SK-N-SH treated with all-trans-retinoic acid at 6 μM for 48 hours (cell line): ENCODE measurements at regions not wholly inside any gene's neighbourhood (a gene's known extent, or its start where the extent isn't known, plus 50 kb on each side); places are given as distances from the start of the nearest gene placed in this dataset.

Experiments used
- ATAC-seq: fragments of 200-7000 bp; cut with Tn5 transposase; 3 replicates; pipeline ENCODE4 v1.9.1; 2020; ENCODE audit warnings: mild to moderate bottlenecking, moderate library complexity
- BACH2 ChIP-seq: fragments of 250-450 bp; sonication (Bioruptor Pico); IDR thresholded peaks from 2 replicates; pipeline ENCODE4 v1.9.0; 2021; ENCODE audit warnings: mild to moderate bottlenecking, borderline replicate concordance
- CSDC2 ChIP-seq: fragments of 250-450 bp; sonication (Bioruptor Pico); IDR thresholded peaks from 2 replicates; pipeline ENCODE4 v1.5.0; 2020; ENCODE audit warnings: mild to moderate bottlenecking, moderate library complexity
- CSRNP3 ChIP-seq: fragments of 250-450 bp; sonication (Bioruptor Pico); IDR thresholded peaks from 2 replicates; pipeline ENCODE4 v1.5.1; 2021; ENCODE audit warnings: mild to moderate bottlenecking, moderate library complexity
- ESRRG ChIP-seq: fragments of 250-450 bp; sonication (Bioruptor Pico); IDR thresholded peaks from 2 replicates; pipeline ENCODE4 v1.6.1; 2021; ENCODE audit warnings: mild to moderate bottlenecking
- GLIS3 ChIP-seq: fragments of 250-450 bp; sonication (Bioruptor Pico); IDR thresholded peaks from 2 replicates; pipeline ENCODE4 v1.5.0; 2020; ENCODE audit warnings: mild to moderate bottlenecking, moderate library complexity
- ISL1 ChIP-seq: fragments of 250-450 bp; sonication (Bioruptor Pico); IDR thresholded peaks from 2 replicates; pipeline ENCODE4 v2.1.2; 2022; ENCODE audit warnings: mild to moderate bottlenecking, moderate library complexity
- OSR1 ChIP-seq: fragments of 250-450 bp; sonication (Bioruptor Pico); IDR thresholded peaks from 2 replicates; pipeline ENCODE4 v1.8.0; 2022; ENCODE audit warnings: moderate library complexity, mild to moderate bottlenecking, inconsistent platforms
- PPARA ChIP-seq: fragments of 250-450 bp; sonication (Bioruptor Pico); IDR thresholded peaks from 2 replicates; pipeline ENCODE4 v1.5.0; 2020; ENCODE audit warnings: mild to moderate bottlenecking, borderline replicate concordance
- RARB ChIP-seq: fragments of 250-450 bp; sonication (Bioruptor Pico); IDR thresholded peaks from 2 replicates; pipeline ENCODE4 v1.8.0; 2021; ENCODE audit warnings: mild to moderate bottlenecking, moderate library complexity
- SNAI2 ChIP-seq: fragments of 250-450 bp; sonication (Bioruptor Pico); IDR thresholded peaks from 2 replicates; pipeline ENCODE4 v1.5.0; 2020; ENCODE audit warnings: mild to moderate bottlenecking, moderate library complexity
- TCF4 ChIP-seq: fragments of 250-450 bp; sonication (Bioruptor Pico); IDR thresholded peaks from 2 replicates; pipeline ENCODE4 v1.8.0; 2021; ENCODE audit warnings: mild to moderate bottlenecking, moderate library complexity, borderline replicate concordance
- TOX ChIP-seq: fragments of 250-450 bp; sonication (Bioruptor Pico); IDR thresholded peaks from 2 replicates; pipeline ENCODE4 v1.8.0; 2021; ENCODE audit warnings: mild to moderate bottlenecking, moderate library complexity, borderline replicate concordance
- ZC3H10 ChIP-seq: fragments of 250-450 bp; sonication (Bioruptor Pico); IDR thresholded peaks from 2 replicates; pipeline ENCODE4 v1.5.1; 2021; ENCODE audit warnings: mild to moderate bottlenecking, moderate library complexity
- ZFP3 ChIP-seq: fragments of 250-450 bp; sonication (Bioruptor Pico); IDR thresholded peaks from 2 replicates; pipeline ENCODE4 v1.5.0; 2020; ENCODE audit warnings: mild to moderate bottlenecking, moderate library complexity
- ZFP30 ChIP-seq: fragments of 450-650 bp; formaldehyde crosslinking; IDR thresholded peaks from 2 replicates; pipeline ENCODE4 v1.5.0; 2022; ENCODE audit warnings: mild to moderate bottlenecking, moderate library complexity
- ZNF565 ChIP-seq: fragments of 450-650 bp; formaldehyde crosslinking; conservative IDR thresholded peaks from 2 replicates; pipeline ENCODE4 v1.5.0; 2020; ENCODE audit warnings: low read depth, mild to moderate bottlenecking, moderate library complexity
- ZNF70 ChIP-seq: fragments of 450-650 bp; formaldehyde crosslinking; IDR thresholded peaks from 2 replicates; pipeline ENCODE4 v1.5.0; 2020; ENCODE audit warnings: mild to moderate bottlenecking, moderate library complexity
- ZNF8 ChIP-seq: fragments of 450-650 bp; formaldehyde crosslinking; IDR thresholded peaks from 2 replicates; pipeline ENCODE4 v1.5.0; 2020; ENCODE audit warnings: mild to moderate bottlenecking, moderate library complexity
- TF ChIP-seq, protein P1 (sequence below): fragments of 250-450 bp; sonication (Bioruptor Pico); IDR thresholded peaks from 2 replicates; pipeline ENCODE4 v1.5.1; 2020; ENCODE audit warnings: low read depth, mild to moderate bottlenecking, moderate library complexity
- TF ChIP-seq, protein P2 (sequence below): fragments of 250-450 bp; sonication (Bioruptor Pico); IDR thresholded peaks from 2 replicates; pipeline ENCODE4 v1.8.0; 2021; ENCODE audit warnings: low read depth, mild to moderate bottlenecking, moderate library complexity, borderline replicate concordance
- TF ChIP-seq, protein P3 (sequence below): fragments of 250-450 bp; sonication (Bioruptor Pico); IDR thresholded peaks from 2 replicates; pipeline ENCODE4 v1.8.0; 2020; ENCODE audit warnings: mild to moderate bottlenecking, moderate library complexity, borderline replicate concordance
- TF ChIP-seq, protein P4 (sequence below): fragments of 250-450 bp; sonication (Bioruptor Pico); IDR thresholded peaks from 2 replicates; pipeline ENCODE4 v1.5.0; 2020; ENCODE audit warnings: mild to moderate bottlenecking, moderate library complexity

- no peak for TF ChIP-seq PPARA (CRISPR knock-in tag)
- no peak for TF ChIP-seq ESRRG (CRISPR knock-in tag)
- TF ChIP-seq ZNF565 (CRISPR knock-in tag): no peak
- TF ChIP-seq, protein P1, sequence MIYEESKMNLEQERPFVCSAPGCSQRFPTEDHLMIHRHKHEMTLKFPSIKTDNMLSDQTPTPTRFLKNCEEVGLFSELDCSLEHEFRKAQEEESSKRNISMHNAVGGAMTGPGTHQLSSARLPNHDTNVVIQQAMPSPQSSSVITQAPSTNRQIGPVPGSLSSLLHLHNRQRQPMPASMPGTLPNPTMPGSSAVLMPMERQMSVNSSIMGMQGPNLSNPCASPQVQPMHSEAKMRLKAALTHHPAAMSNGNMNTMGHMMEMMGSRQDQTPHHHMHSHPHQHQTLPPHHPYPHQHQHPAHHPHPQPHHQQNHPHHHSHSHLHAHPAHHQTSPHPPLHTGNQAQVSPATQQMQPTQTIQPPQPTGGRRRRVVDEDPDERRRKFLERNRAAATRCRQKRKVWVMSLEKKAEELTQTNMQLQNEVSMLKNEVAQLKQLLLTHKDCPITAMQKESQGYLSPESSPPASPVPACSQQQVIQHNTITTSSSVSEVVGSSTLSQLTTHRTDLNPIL (CRISPR knock-in tag): no peak
- TF ChIP-seq ZFP3 (CRISPR knock-in tag): no peak
- TF ChIP-seq, protein P2, sequence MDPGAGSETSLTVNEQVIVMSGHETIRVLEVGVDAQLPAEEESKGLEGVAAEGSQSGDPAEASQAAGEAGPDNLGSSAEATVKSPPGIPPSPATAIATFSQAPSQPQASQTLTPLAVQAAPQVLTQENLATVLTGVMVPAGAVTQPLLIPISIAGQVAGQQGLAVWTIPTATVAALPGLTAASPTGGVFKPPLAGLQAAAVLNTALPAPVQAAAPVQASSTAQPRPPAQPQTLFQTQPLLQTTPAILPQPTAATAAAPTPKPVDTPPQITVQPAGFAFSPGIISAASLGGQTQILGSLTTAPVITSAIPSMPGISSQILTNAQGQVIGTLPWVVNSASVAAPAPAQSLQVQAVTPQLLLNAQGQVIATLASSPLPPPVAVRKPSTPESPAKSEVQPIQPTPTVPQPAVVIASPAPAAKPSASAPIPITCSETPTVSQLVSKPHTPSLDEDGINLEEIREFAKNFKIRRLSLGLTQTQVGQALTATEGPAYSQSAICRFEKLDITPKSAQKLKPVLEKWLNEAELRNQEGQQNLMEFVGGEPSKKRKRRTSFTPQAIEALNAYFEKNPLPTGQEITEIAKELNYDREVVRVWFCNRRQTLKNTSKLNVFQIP (CRISPR knock-in tag): no peak
- TF ChIP-seq CSRNP3 (CRISPR knock-in tag): no peak
- TF ChIP-seq ZC3H10 (CRISPR knock-in tag): no peak
- TF ChIP-seq SNAI2 (CRISPR knock-in tag): no peak
- no peak for TF ChIP-seq GLIS3
- TF ChIP-seq ZNF8 (CRISPR knock-in tag): no peak
- TF ChIP-seq ZNF70 (CRISPR knock-in tag): no peak
- TF ChIP-seq TOX: no peak
- no peak for TF ChIP-seq CSDC2
- TF ChIP-seq, protein P3, sequence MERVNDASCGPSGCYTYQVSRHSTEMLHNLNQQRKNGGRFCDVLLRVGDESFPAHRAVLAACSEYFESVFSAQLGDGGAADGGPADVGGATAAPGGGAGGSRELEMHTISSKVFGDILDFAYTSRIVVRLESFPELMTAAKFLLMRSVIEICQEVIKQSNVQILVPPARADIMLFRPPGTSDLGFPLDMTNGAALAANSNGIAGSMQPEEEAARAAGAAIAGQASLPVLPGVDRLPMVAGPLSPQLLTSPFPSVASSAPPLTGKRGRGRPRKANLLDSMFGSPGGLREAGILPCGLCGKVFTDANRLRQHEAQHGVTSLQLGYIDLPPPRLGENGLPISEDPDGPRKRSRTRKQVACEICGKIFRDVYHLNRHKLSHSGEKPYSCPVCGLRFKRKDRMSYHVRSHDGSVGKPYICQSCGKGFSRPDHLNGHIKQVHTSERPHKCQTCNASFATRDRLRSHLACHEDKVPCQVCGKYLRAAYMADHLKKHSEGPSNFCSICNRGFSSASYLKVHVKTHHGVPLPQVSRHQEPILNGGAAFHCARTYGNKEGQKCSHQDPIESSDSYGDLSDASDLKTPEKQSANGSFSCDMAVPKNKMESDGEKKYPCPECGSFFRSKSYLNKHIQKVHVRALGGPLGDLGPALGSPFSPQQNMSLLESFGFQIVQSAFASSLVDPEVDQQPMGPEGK (CRISPR knock-in tag): no peak
- TF ChIP-seq ZFP30 (CRISPR knock-in tag): no peak
- TF ChIP-seq, protein P4, sequence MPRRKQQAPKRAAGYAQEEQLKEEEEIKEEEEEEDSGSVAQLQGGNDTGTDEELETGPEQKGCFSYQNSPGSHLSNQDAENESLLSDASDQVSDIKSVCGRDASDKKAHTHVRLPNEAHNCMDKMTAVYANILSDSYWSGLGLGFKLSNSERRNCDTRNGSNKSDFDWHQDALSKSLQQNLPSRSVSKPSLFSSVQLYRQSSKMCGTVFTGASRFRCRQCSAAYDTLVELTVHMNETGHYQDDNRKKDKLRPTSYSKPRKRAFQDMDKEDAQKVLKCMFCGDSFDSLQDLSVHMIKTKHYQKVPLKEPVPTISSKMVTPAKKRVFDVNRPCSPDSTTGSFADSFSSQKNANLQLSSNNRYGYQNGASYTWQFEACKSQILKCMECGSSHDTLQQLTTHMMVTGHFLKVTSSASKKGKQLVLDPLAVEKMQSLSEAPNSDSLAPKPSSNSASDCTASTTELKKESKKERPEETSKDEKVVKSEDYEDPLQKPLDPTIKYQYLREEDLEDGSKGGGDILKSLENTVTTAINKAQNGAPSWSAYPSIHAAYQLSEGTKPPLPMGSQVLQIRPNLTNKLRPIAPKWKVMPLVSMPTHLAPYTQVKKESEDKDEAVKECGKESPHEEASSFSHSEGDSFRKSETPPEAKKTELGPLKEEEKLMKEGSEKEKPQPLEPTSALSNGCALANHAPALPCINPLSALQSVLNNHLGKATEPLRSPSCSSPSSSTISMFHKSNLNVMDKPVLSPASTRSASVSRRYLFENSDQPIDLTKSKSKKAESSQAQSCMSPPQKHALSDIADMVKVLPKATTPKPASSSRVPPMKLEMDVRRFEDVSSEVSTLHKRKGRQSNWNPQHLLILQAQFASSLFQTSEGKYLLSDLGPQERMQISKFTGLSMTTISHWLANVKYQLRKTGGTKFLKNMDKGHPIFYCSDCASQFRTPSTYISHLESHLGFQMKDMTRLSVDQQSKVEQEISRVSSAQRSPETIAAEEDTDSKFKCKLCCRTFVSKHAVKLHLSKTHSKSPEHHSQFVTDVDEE (CRISPR knock-in tag): no peak
- no peak for TF ChIP-seq BACH2 (CRISPR knock-in tag)
- no peak for ATAC-seq
Measured at GRCh38 chr14:23864861-23865260, 88.7 kb upstream of the DHRS4 start.

GRCh38 chr14:23865502-23865901 lies 88.1 kb upstream of the DHRS4 start:
- ATAC-seq: no peak

More at GRCh38 chr14:23865502-23865901, 88.1 kb upstream of the DHRS4 start:
- no peak for TF ChIP-seq ZC3H10 (CRISPR knock-in tag)
- no peak for TF ChIP-seq ZFP30 (CRISPR knock-in tag)
- TF ChIP-seq ZNF70 (CRISPR knock-in tag): no peak
- TF ChIP-seq SNAI2 (CRISPR knock-in tag): no peak
- TF ChIP-seq, protein P3 (CRISPR knock-in tag): no peak
- TF ChIP-seq TOX: no peak
- TF ChIP-seq PPARA (CRISPR knock-in tag): no peak
- TF ChIP-seq, protein P2 (CRISPR knock-in tag): no peak
- no peak for TF ChIP-seq ZNF565 (CRISPR knock-in tag)
- no peak for TF ChIP-seq RARB (CRISPR knock-in tag)
- TF ChIP-seq ISL1 (CRISPR knock-in tag): no peak
- TF ChIP-seq TCF4 (CRISPR knock-in tag): no peak
- no peak for TF ChIP-seq ZNF8 (CRISPR knock-in tag)
- no peak for TF ChIP-seq ESRRG (CRISPR knock-in tag)
- no peak for TF ChIP-seq CSDC2
- TF ChIP-seq GLIS3: no peak
- TF ChIP-seq, protein P1 (CRISPR knock-in tag): no peak
- TF ChIP-seq OSR1 (CRISPR knock-in tag): no peak
